ENCODE measurements at regions not wholly inside any gene's neighbourhood (a gene's known extent, or its start where the extent isn't known, plus 50 kb on each side); places are given as distances from the start of the nearest gene placed in this dataset.

- DNase-seq: no peak
These were observed 150.4 kb upstream of the GAREM1 start for GRCh38 chr18:32621034-32621433.

- no peak for DNase-seq
These were observed 147.9 kb upstream of the GAREM1 start for GRCh38 chr18:32618546-32618945.

- no peak for DNase-seq
These were observed 143.1 kb upstream of the GAREM1 start for GRCh38 chr18:32613821-32614220.

GRCh38 chr18:32612651-32613050 is 142.0 kb upstream of the GAREM1 start:
- no peak for DNase-seq

- DNase-seq: no peak
These were observed 139.5 kb upstream of the GAREM1 start for GRCh38 chr18:32610176-32610575.

- DNase-seq: no peak
These were observed 137.1 kb upstream of the GAREM1 start for GRCh38 chr18:32607816-32608215.

- no peak for DNase-seq
These were observed 127.5 kb upstream of the GAREM1 start for GRCh38 chr18:32598144-32598543.

- no peak for DNase-seq
These were observed 125.8 kb upstream of the GAREM1 start for GRCh38 chr18:32596501-32596900.

GRCh38 chr18:32595832-32596231 is 125.2 kb upstream of the GAREM1 start:
- DNase-seq: no peak

GRCh38 chr18:32588191-32588590 is 117.5 kb upstream of the GAREM1 start:
- no peak for DNase-seq

- DNase-seq: no peak
These were observed 112.7 kb upstream of the GAREM1 start for GRCh38 chr18:32583431-32583830.

- DNase-seq: no peak
These were observed 111.8 kb upstream of the GAREM1 start for GRCh38 chr18:32582455-32582854.

- no peak for DNase-seq
These were observed 106.9 kb upstream of the GAREM1 start for GRCh38 chr18:32577561-32577960.

GRCh38 chr18:32576296-32576916 is 105.7 kb upstream of the GAREM1 start:
- DNase-seq: no peak

GRCh38 chr18:32566960-32567359 is 96.3 kb upstream of the GAREM1 start:
- DNase-seq: no peak

GRCh38 chr18:32553640-32554365 is 83.1 kb upstream of the GAREM1 start:
- no peak for DNase-seq

- DNase-seq: no peak
These were observed 82.5 kb upstream of the GAREM1 start for GRCh38 chr18:32553174-32553573.

GRCh38 chr18:32552421-32553030 is 81.8 kb upstream of the GAREM1 start:
- peak; percentile 68 for DNase-seq

- no peak for DNase-seq
These were observed 80.3 kb upstream of the GAREM1 start for GRCh38 chr18:32550963-32551362.

- peak; percentile 64 for DNase-seq
These were observed 78.8 kb upstream of the GAREM1 start for GRCh38 chr18:32549248-32550110.

GRCh38 chr18:32548688-32549087 is 78.0 kb upstream of the GAREM1 start:
- no peak for DNase-seq

GRCh38 chr18:32545631-32546030 is 74.9 kb upstream of the GAREM1 start:
- DNase-seq: no peak

GRCh38 chr18:32544088-32544487 is 73.4 kb upstream of the GAREM1 start:
- no peak for DNase-seq
